Stomach (tissue), 4 donors: ENCODE measurements at regions not wholly inside any gene's neighbourhood (a gene's known extent, or its start where the extent isn't known, plus 50 kb on each side); places are given as distances from the start of the nearest gene placed in this dataset.

Source experiments
- EP300 ChIP-seq: sonication (generic); formaldehyde crosslinking; IDR thresholded peaks from one replicate; pipeline ENCODE4 v1.6.1; 2017; ENCODE audit warnings: antibody characterized with exemption
- POLR2A ChIP-seq, 4 donors: fragments of 450-650 bp; IDR thresholded peaks; one replicate each; pipeline ENCODE4 v1.6.1; 2016; ENCODE audit warnings: antibody characterized with exemption in 4 of 4, control low read depth in 2 of 4, mild to moderate bottlenecking in 1 of 4, moderate library complexity in 1 of 4
- POLR2AphosphoS5 ChIP-seq, 3 donors: sonication (generic); formaldehyde crosslinking; IDR thresholded peaks; one replicate each; pipeline ENCODE4 v1.6.1; 2016; ENCODE audit warnings: antibody characterized with exemption in 3 of 3
- TF ChIP-seq, protein P1 (sequence below), 7 experiments: fragments of 450-650 bp in 4 of 7; fragments of 200-600 bp in 3 of 7; sonication (generic) in 3 of 7; IDR thresholded peaks; one replicate each; pipeline ENCODE4 v1.5.1; 2016 to 2019; ENCODE audit warnings: antibody characterized with exemption in 7 of 7, control low read depth in 2 of 7, mild to moderate bottlenecking in 1 of 7

DNA sequence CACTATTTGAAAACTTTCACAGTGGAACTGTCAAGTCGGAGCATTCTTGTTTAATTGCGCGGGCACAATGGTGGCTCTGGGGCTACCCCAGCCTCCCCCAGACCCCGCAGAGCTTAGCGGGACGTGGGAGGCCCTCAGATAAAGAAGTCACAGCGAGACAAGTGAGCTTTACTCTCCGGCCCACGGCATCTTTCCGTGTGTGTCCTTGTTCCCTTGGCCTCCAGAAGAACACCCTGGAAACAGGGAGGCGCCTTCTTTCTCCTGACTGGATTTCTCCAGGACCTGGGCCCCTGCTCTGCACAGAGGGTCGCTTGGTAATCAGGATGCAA is 382.8 kb downstream of the RRAGC start:
- TF ChIP-seq, protein P1, sequence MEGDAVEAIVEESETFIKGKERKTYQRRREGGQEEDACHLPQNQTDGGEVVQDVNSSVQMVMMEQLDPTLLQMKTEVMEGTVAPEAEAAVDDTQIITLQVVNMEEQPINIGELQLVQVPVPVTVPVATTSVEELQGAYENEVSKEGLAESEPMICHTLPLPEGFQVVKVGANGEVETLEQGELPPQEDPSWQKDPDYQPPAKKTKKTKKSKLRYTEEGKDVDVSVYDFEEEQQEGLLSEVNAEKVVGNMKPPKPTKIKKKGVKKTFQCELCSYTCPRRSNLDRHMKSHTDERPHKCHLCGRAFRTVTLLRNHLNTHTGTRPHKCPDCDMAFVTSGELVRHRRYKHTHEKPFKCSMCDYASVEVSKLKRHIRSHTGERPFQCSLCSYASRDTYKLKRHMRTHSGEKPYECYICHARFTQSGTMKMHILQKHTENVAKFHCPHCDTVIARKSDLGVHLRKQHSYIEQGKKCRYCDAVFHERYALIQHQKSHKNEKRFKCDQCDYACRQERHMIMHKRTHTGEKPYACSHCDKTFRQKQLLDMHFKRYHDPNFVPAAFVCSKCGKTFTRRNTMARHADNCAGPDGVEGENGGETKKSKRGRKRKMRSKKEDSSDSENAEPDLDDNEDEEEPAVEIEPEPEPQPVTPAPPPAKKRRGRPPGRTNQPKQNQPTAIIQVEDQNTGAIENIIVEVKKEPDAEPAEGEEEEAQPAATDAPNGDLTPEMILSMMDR (IDR thresholded peaks at IDR 0.05): no peak
- TF ChIP-seq POLR2A (IDR thresholded peaks at IDR 0.05): no peak
- no peak for TF ChIP-seq EP300
- no peak for TF ChIP-seq POLR2AphosphoS5 (IDR thresholded peaks at IDR 0.05)
